ENCODE measurements at regions not wholly inside any gene's neighbourhood (a gene's known extent, or its start where the extent isn't known, plus 50 kb on each side); places are given as distances from the start of the nearest gene placed in this dataset.
"Not testable (repeated sequence)": the region's sequence is repeated elsewhere in the genome, so short reads cannot be mapped to it uniquely, and the experiment has no call there.

- DNase-seq: not testable (repeated sequence)
Measured at GRCh38 chr13:79887278-79887677, 406.3 kb downstream of the NDFIP2 start.

GRCh38 chr13:79886601-79887000, 405.6 kb downstream of the NDFIP2 start:
- no peak for DNase-seq

GRCh38 chr13:79884890-79885289, 403.9 kb downstream of the NDFIP2 start:
- no peak for DNase-seq

GRCh38 chr13:79883216-79883615, 402.3 kb downstream of the NDFIP2 start:
- no peak for DNase-seq

- DNase-seq: no peak
Measured at GRCh38 chr13:79880818-79881217, 399.9 kb downstream of the NDFIP2 start.

GRCh38 chr13:79874396-79875360, 393.7 kb downstream of the NDFIP2 start:
- DNase-seq: peak in 1 of 51 donors; percentile 3

- no peak for DNase-seq
Measured at GRCh38 chr13:79871594-79871993, 390.6 kb downstream of the NDFIP2 start.

GRCh38 chr13:79870766-79871165, 389.8 kb downstream of the NDFIP2 start:
- no peak for DNase-seq

- DNase-seq: no peak
Measured at GRCh38 chr13:79870123-79870522, 389.2 kb downstream of the NDFIP2 start.

- no peak for DNase-seq
Measured at GRCh38 chr13:79869326-79869725, 388.4 kb downstream of the NDFIP2 start.

GRCh38 chr13:79867254-79867653, 386.3 kb downstream of the NDFIP2 start:
- DNase-seq: no peak

GRCh38 chr13:79866436-79866835, 385.5 kb downstream of the NDFIP2 start:
- no peak for DNase-seq

GRCh38 chr13:79862515-79862914, 381.6 kb downstream of the NDFIP2 start:
- no peak for DNase-seq

- DNase-seq: no peak
Measured at GRCh38 chr13:79861731-79862130, 380.8 kb downstream of the NDFIP2 start.

GRCh38 chr13:79860791-79861190, 379.8 kb downstream of the NDFIP2 start:
- no peak for DNase-seq

- DNase-seq: no peak
Measured at GRCh38 chr13:79859756-79860155, 378.8 kb downstream of the NDFIP2 start.

- DNase-seq: no peak
Measured at GRCh38 chr13:79853251-79853650, 372.3 kb downstream of the NDFIP2 start.

GRCh38 chr13:79851318-79851717, 370.4 kb downstream of the NDFIP2 start:
- DNase-seq: no peak

GRCh38 chr13:79847882-79848592, 367.1 kb downstream of the NDFIP2 start:
- peak in 9 of 51 donors; percentile 1 to 17 (median 2) for DNase-seq

GRCh38 chr13:79846386-79846785, 365.4 kb downstream of the NDFIP2 start:
- DNase-seq: no peak

GRCh38 chr13:79837741-79838450, 356.9 kb downstream of the NDFIP2 start:
- DNase-seq: no peak

- DNase-seq: not testable (repeated sequence)
Measured at GRCh38 chr13:79836121-79836520, 355.2 kb downstream of the NDFIP2 start.
